ENCODE measurements at regions not wholly inside any gene's neighbourhood (a gene's known extent, or its start where the extent isn't known, plus 50 kb on each side); places are given as distances from the start of the nearest gene placed in this dataset.

GRCh38 chr15:100785181-100786138 is 94.2 kb upstream of the ALDH1A3 start (continued):
- TF ChIP-seq EP300 (IDR thresholded peaks at IDR 0.05; ENCODE audit: borderline replicate concordance in 1 of 2, low read depth in 2 of 2, low read length in 2 of 2) (no peak), JUN (IDR thresholded peaks at IDR 0.05; ENCODE audit: low read depth, low read length) (no peak), EGR1 (IDR thresholded peaks at IDR 0.05; ENCODE audit: borderline replicate concordance, low read depth, low read length) (no peak), CHD1 (IDR thresholded peaks at IDR 0.05; ENCODE audit: low read depth, low read length) (no peak), KDM1A (IDR thresholded peaks at IDR 0.05; ENCODE audit: borderline replicate concordance, low read length) (no peak), SIN3A (conservative IDR thresholded peaks at IDR 0.05 in 1 of 2, IDR thresholded peaks at IDR 0.05 in 1 of 2; ENCODE audit: low read depth in 1 of 2, low read length in 2 of 2) (no peak), SP1 (IDR thresholded peaks at IDR 0.05; ENCODE audit: low read depth, low read length) (no peak), RBBP5 (IDR thresholded peaks at IDR 0.05; ENCODE audit: borderline replicate concordance, low read depth, low read length) (no peak)

Data from H1 (cell line).